ENCODE measurements at regions not wholly inside any gene's neighbourhood (a gene's known extent, or its start where the extent isn't known, plus 50 kb on each side); places are given as distances from the start of the nearest gene placed in this dataset.
A peak's percentile ranks its signal among the peaks of the same experiment; 100 is the strongest.

- ATAC-seq: peak; percentile 21 to 48
- Histone ChIP-seq H3K4me3 (no peak overlapping the region), H3K9me3 (no peaks in the 10 kb centered on the region), H3K27me3 (ENCODE audit: low read depth) (peaks cover 8% of the 10 kb centered on the region), H3K4me1 (peaks cover 5% of the 10 kb centered on the region), H3K27ac (peak overlapping the region; percentile 77), H3K36me3 (no peaks in the 10 kb centered on the region)
- TF ChIP-seq, protein P1, sequence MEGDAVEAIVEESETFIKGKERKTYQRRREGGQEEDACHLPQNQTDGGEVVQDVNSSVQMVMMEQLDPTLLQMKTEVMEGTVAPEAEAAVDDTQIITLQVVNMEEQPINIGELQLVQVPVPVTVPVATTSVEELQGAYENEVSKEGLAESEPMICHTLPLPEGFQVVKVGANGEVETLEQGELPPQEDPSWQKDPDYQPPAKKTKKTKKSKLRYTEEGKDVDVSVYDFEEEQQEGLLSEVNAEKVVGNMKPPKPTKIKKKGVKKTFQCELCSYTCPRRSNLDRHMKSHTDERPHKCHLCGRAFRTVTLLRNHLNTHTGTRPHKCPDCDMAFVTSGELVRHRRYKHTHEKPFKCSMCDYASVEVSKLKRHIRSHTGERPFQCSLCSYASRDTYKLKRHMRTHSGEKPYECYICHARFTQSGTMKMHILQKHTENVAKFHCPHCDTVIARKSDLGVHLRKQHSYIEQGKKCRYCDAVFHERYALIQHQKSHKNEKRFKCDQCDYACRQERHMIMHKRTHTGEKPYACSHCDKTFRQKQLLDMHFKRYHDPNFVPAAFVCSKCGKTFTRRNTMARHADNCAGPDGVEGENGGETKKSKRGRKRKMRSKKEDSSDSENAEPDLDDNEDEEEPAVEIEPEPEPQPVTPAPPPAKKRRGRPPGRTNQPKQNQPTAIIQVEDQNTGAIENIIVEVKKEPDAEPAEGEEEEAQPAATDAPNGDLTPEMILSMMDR (IDR thresholded peaks at IDR 0.05): no peak
- DNase-seq: no peak
- intact Hi-C loops (cut with DNase I): no loop called here
Observed at GRCh38 chr16:86186313-86186712, 287.4 kb downstream of the IRF8 start.

DNA sequence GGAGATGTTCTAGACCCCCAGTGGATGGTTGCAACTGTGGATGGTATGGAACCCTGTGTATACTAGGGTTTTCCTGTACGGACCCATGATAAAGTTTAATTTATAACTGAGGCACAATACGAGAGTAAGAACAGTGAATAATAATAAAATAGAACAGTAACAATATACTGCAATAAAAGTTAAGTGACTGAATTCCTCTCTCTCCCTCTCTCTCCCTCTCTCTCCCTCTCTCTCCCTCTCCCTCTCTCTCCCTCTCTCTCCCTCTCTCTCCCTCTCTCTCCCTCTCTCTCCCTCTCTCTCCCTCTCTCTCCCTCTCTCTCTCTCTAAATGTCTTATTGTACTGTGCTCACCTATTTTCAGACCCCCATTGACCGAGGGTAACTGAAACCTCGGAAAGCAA lies 291.0 kb downstream of the IRF8 start:
- no peak overlapping the region for H3K27ac ChIP-seq
- TF ChIP-seq, protein P1 (IDR thresholded peaks at IDR 0.05): no peak
- H3K4me1 ChIP-seq: peaks cover 5% of the 10 kb centered on the region
- H3K27me3 ChIP-seq (ENCODE audit: low read depth): peaks cover 28% of the 10 kb centered on the region
- ATAC-seq (no peak), DNase-seq (no peak)
- H3K36me3 ChIP-seq: no peaks in the 10 kb centered on the region
- H3K4me3 ChIP-seq: no peak overlapping the region
- intact Hi-C loops (cut with DNase I): no loop called here
- H3K9me3 ChIP-seq: no peaks in the 10 kb centered on the region

- TF ChIP-seq, protein P1 (IDR thresholded peaks at IDR 0.05): no peak
- no peaks in the 10 kb centered on the region for H3K36me3 ChIP-seq
- intact Hi-C loops (cut with DNase I): no loop called here
- H3K9me3 ChIP-seq: no peaks in the 10 kb centered on the region
- H3K27ac ChIP-seq: peak overlapping the region; percentile 43
- H3K4me1 ChIP-seq: peaks cover 5% of the 10 kb centered on the region
- DNase-seq (no peak), ATAC-seq (no peak)
- peaks cover 39% of the 10 kb centered on the region for H3K27me3 ChIP-seq (ENCODE audit: low read depth)
- H3K4me3 ChIP-seq: no peak overlapping the region
Observed at GRCh38 chr16:86191663-86192062, 292.7 kb downstream of the IRF8 start.

GRCh38 chr16:86193528-86194193 lies 294.7 kb downstream of the IRF8 start:
- H3K27me3 ChIP-seq (ENCODE audit: low read depth): peaks cover 48% of the 10 kb centered on the region
- TF ChIP-seq, protein P1 (IDR thresholded peaks at IDR 0.05): no peak
- ATAC-seq: no peak
- no peaks in the 10 kb centered on the region for H3K9me3 ChIP-seq
- H3K4me1 ChIP-seq: no peaks in the 10 kb centered on the region
- H3K36me3 ChIP-seq: no peaks in the 10 kb centered on the region
- H3K4me3 ChIP-seq: no peak overlapping the region
- DNase-seq: no peak
- H3K27ac ChIP-seq: peak overlapping the region; percentile 80
- intact Hi-C loops (cut with DNase I): no loop called here

- H3K27me3 ChIP-seq (ENCODE audit: low read depth): peaks cover 71% of the 10 kb centered on the region
- peak overlapping the region; percentile 80 for H3K27ac ChIP-seq
Observed at GRCh38 chr16:86195863-86196630, 297.1 kb downstream of the IRF8 start.

More at GRCh38 chr16:86195863-86196630, 297.1 kb downstream of the IRF8 start:
- Histone ChIP-seq H3K4me1 (no peaks in the 10 kb centered on the region), H3K4me3 (peak overlapping the region; percentile 19), H3K9me3 (no peaks in the 10 kb centered on the region), H3K36me3 (no peaks in the 10 kb centered on the region)
- ATAC-seq (no peak), DNase-seq (no peak)
- TF ChIP-seq, protein P1 (IDR thresholded peaks at IDR 0.05): no peak
- intact Hi-C loops (cut with DNase I): no loop called here
